ENCODE measurements at regions not wholly inside any gene's neighbourhood (a gene's known extent, or its start where the extent isn't known, plus 50 kb on each side); places are given as distances from the start of the nearest gene placed in this dataset.

GRCh38 chr16:86050591-86051367, 151.8 kb downstream of the IRF8 start:
- Histone ChIP-seq H3K4me3 (ENCODE audit: insufficient read depth, low read length) (no peak overlapping the region), H3K4me2 (ENCODE audit: insufficient read depth, low read length) (no peak overlapping the region), H3K27me3 (ENCODE audit: insufficient read depth, low read length) (peaks cover 23% of the 10 kb centered on the region), H4K20me1 (ENCODE audit: insufficient read depth, low read length) (no peaks in the 10 kb centered on the region), H3K9me3 (ENCODE audit: low read depth, low read length) (no peaks in the 10 kb centered on the region), H3K4me1 (ENCODE audit: insufficient read depth, low read length) (no peaks in the 10 kb centered on the region), H3K79me2 (ENCODE audit: insufficient read depth, low read length) (no peaks in the 10 kb centered on the region), H3K36me3 (ENCODE audit: insufficient read depth, low read length) (no peaks in the 10 kb centered on the region), H2AFZ (ENCODE audit: low read length) (no peak overlapping the region), H3K27ac (ENCODE audit: low read depth, low read length) (no peak overlapping the region)
- TF ChIP-seq CTCF (IDR thresholded peaks at IDR 0.05; ENCODE audit: extremely low read depth, low read depth, low read length) = no peak
- peak; percentile 39 for DNase-seq (ENCODE audit: insufficient read length, low spot score, missing footprints)

- no peak for DNase-seq (ENCODE audit: insufficient read length, low spot score, missing footprints)
- H3K27me3 ChIP-seq (ENCODE audit: insufficient read depth, low read length) = peaks cover 19% of the 10 kb centered on the region
- no peak overlapping the region for H3K27ac ChIP-seq (ENCODE audit: low read depth, low read length)
- no peak overlapping the region for H2AFZ ChIP-seq (ENCODE audit: low read length)
- no peaks in the 10 kb centered on the region for H3K79me2 ChIP-seq (ENCODE audit: insufficient read depth, low read length)
- TF ChIP-seq CTCF (IDR thresholded peaks at IDR 0.05; ENCODE audit: extremely low read depth, low read depth, low read length) = no peak
- no peaks in the 10 kb centered on the region for H4K20me1 ChIP-seq (ENCODE audit: insufficient read depth, low read length)
- H3K36me3 ChIP-seq (ENCODE audit: insufficient read depth, low read length) = no peaks in the 10 kb centered on the region
- no peak overlapping the region for H3K4me2 ChIP-seq (ENCODE audit: insufficient read depth, low read length)
- no peaks in the 10 kb centered on the region for H3K9me3 ChIP-seq (ENCODE audit: low read depth, low read length)
- no peak overlapping the region for H3K4me3 ChIP-seq (ENCODE audit: insufficient read depth, low read length)
- H3K4me1 ChIP-seq (ENCODE audit: insufficient read depth, low read length) = no peaks in the 10 kb centered on the region
These were observed 152.6 kb downstream of the IRF8 start for GRCh38 chr16:86051368-86052114.

GRCh38 chr16:86052115-86052670, 153.2 kb downstream of the IRF8 start:
- no peak overlapping the region for H3K27ac ChIP-seq (ENCODE audit: low read depth, low read length)
- no peaks in the 10 kb centered on the region for H3K36me3 ChIP-seq (ENCODE audit: insufficient read depth, low read length)
- no peak overlapping the region for H3K4me2 ChIP-seq (ENCODE audit: insufficient read depth, low read length)
- no peak overlapping the region for H2AFZ ChIP-seq (ENCODE audit: low read length)
- H3K27me3 ChIP-seq (ENCODE audit: insufficient read depth, low read length) = peaks cover 14% of the 10 kb centered on the region
- H3K79me2 ChIP-seq (ENCODE audit: insufficient read depth, low read length) = no peaks in the 10 kb centered on the region
- TF ChIP-seq CTCF (IDR thresholded peaks at IDR 0.05; ENCODE audit: extremely low read depth, low read depth, low read length) = no peak
- no peaks in the 10 kb centered on the region for H3K9me3 ChIP-seq (ENCODE audit: low read depth, low read length)
- H3K4me1 ChIP-seq (ENCODE audit: insufficient read depth, low read length) = no peaks in the 10 kb centered on the region
- no peak overlapping the region for H3K4me3 ChIP-seq (ENCODE audit: insufficient read depth, low read length)
- DNase-seq (ENCODE audit: insufficient read length, low spot score, missing footprints) = no peak
- H4K20me1 ChIP-seq (ENCODE audit: insufficient read depth, low read length) = no peaks in the 10 kb centered on the region

GRCh38 chr16:86052926-86053325, 154.0 kb downstream of the IRF8 start:
- Histone ChIP-seq H3K27ac (ENCODE audit: low read depth, low read length) (no peak overlapping the region), H3K79me2 (ENCODE audit: insufficient read depth, low read length) (no peaks in the 10 kb centered on the region), H3K4me2 (ENCODE audit: insufficient read depth, low read length) (no peak overlapping the region), H3K4me3 (ENCODE audit: insufficient read depth, low read length) (no peak overlapping the region), H3K4me1 (ENCODE audit: insufficient read depth, low read length) (no peaks in the 10 kb centered on the region), H3K27me3 (ENCODE audit: insufficient read depth, low read length) (peaks cover 7% of the 10 kb centered on the region), H3K36me3 (ENCODE audit: insufficient read depth, low read length) (no peaks in the 10 kb centered on the region), H3K9me3 (ENCODE audit: low read depth, low read length) (no peaks in the 10 kb centered on the region), H2AFZ (ENCODE audit: low read length) (no peak overlapping the region), H4K20me1 (ENCODE audit: insufficient read depth, low read length) (no peaks in the 10 kb centered on the region)
- no peak for DNase-seq (ENCODE audit: insufficient read length, low spot score, missing footprints)
- TF ChIP-seq CTCF (IDR thresholded peaks at IDR 0.05; ENCODE audit: extremely low read depth, low read depth, low read length) = no peak
